ENCODE measurements at regions not wholly inside any gene's neighbourhood (a gene's known extent, or its start where the extent isn't known, plus 50 kb on each side); places are given as distances from the start of the nearest gene placed in this dataset.

DNA sequence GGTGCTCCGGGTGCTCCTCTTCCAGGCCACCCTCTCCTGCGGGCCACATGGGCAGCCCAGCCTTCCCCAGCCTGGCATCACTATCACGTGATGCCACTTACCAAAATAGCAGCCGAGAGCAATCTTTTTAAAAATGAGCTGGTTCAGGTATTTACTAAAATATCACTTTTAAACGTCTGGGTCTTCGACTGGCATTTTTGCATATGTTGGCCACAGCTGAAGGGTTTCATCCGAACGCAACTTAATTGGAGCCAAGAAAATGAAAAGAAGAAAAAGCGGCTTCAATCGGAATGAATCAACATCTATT lies 94.6 kb upstream of the ANO1 start:
- TF ChIP-seq, protein P1, sequence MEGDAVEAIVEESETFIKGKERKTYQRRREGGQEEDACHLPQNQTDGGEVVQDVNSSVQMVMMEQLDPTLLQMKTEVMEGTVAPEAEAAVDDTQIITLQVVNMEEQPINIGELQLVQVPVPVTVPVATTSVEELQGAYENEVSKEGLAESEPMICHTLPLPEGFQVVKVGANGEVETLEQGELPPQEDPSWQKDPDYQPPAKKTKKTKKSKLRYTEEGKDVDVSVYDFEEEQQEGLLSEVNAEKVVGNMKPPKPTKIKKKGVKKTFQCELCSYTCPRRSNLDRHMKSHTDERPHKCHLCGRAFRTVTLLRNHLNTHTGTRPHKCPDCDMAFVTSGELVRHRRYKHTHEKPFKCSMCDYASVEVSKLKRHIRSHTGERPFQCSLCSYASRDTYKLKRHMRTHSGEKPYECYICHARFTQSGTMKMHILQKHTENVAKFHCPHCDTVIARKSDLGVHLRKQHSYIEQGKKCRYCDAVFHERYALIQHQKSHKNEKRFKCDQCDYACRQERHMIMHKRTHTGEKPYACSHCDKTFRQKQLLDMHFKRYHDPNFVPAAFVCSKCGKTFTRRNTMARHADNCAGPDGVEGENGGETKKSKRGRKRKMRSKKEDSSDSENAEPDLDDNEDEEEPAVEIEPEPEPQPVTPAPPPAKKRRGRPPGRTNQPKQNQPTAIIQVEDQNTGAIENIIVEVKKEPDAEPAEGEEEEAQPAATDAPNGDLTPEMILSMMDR (IDR thresholded peaks at IDR 0.05; ENCODE audit: control insufficient read depth, insufficient read depth, low read depth, low read length, missing control alignments), result no peak
- H3K4me3 ChIP-seq (ENCODE audit: control insufficient read depth, low read depth, low read length), result no peak overlapping the region
- no peak for DNase-seq (ENCODE audit: low read depth)

GRCh38 chr11:69983897-69984438 lies 94.1 kb upstream of the ANO1 start:
- H3K4me3 ChIP-seq (ENCODE audit: control insufficient read depth, low read depth, low read length), result no peak overlapping the region
- TF ChIP-seq, protein P1 (IDR thresholded peaks at IDR 0.05; ENCODE audit: control insufficient read depth, insufficient read depth, low read depth, low read length, missing control alignments), result no peak
- DNase-seq (ENCODE audit: low read depth), result no peak

DNA sequence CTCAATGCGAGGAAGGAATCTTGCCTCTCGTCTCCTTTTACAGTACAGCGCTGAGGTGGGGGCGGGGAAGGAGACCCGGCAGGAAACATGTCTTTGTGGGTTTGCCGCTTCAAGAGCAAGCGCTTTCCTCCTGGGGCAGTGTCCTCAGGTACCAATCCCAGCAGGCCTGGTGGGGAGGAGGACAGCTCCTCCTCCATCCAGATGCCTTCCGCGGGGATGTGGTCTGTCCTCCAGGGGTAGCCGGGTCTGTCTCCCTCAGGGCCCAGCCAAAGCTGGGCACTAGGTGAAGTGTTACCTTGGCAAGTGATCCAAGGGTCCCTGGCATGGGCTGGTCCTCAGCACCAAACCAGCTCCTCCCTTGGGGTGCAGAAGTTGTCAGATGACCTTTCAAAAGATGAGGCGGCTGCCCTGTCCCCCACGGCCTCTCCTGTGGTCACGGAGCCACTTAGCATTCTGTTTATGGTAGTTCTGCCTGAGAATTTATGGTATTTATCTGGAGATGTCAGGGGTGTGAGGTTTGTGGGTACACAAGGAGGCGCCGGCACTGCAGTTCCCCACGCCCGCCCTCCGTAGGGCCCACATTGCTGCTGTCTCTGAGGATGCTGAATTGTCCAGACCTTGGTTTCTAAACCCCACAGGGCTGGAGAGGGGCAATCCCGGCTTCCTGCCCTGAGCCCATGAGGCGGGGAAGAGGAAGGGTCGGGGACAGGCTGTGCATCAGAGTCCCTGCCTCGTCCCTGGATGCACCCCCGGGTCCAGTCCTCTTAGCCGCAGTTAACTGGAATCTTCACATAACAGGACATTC lies 93.5 kb upstream of the ANO1 start:
- TF ChIP-seq, protein P1 (IDR thresholded peaks at IDR 0.05; ENCODE audit: control insufficient read depth, insufficient read depth, low read depth, low read length, missing control alignments), result no peak
- no peak overlapping the region for H3K4me3 ChIP-seq (ENCODE audit: control insufficient read depth, low read depth, low read length)
- DNase-seq (ENCODE audit: low read depth), result no peak

GRCh38 chr11:69985331-69985640 lies 92.8 kb upstream of the ANO1 start:
- TF ChIP-seq, protein P1 (IDR thresholded peaks at IDR 0.05; ENCODE audit: control insufficient read depth, insufficient read depth, low read depth, low read length, missing control alignments), result no peak
- no peak overlapping the region for H3K4me3 ChIP-seq (ENCODE audit: control insufficient read depth, low read depth, low read length)
- no peak for DNase-seq (ENCODE audit: low read depth)

- no peak overlapping the region; the same call in none of the 2 replicates for H3K4me3 ChIP-seq (ENCODE audit: control insufficient read depth, low read depth, low read length)
- TF ChIP-seq, protein P1 (IDR thresholded peaks at IDR 0.05; ENCODE audit: control insufficient read depth, insufficient read depth, low read depth, low read length, missing control alignments), result no peak
- no peak for DNase-seq (ENCODE audit: low read depth)
Observed at GRCh38 chr11:69985641-69986439, 92.3 kb upstream of the ANO1 start.

DNA sequence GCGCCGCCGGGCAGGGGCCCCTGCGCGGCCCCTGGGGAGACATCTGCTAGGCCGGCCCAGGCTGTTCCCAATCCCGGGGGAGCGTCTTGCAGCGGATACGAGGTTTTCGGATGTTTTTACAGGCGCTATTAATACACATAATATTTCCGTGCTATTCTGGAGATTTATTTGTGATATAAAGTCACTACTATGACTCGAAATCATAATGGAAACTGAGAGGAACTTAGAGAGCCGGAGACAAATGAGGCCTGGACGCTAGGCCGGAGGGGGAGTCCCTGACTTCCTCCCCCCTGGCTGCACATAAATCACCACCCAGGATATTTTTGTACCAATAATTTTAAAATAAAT lies 91.7 kb upstream of the ANO1 start:
- TF ChIP-seq, protein P1 (IDR thresholded peaks at IDR 0.05; ENCODE audit: control insufficient read depth, insufficient read depth, low read depth, low read length, missing control alignments), result no peak
- H3K4me3 ChIP-seq (ENCODE audit: control insufficient read depth, low read depth, low read length), result no peak overlapping the region
- no peak for DNase-seq (ENCODE audit: low read depth)

Measured in AG09309 (cell line).